ENCODE measurements at regions not wholly inside any gene's neighbourhood (a gene's known extent, or its start where the extent isn't known, plus 50 kb on each side); places are given as distances from the start of the nearest gene placed in this dataset.

DNA sequence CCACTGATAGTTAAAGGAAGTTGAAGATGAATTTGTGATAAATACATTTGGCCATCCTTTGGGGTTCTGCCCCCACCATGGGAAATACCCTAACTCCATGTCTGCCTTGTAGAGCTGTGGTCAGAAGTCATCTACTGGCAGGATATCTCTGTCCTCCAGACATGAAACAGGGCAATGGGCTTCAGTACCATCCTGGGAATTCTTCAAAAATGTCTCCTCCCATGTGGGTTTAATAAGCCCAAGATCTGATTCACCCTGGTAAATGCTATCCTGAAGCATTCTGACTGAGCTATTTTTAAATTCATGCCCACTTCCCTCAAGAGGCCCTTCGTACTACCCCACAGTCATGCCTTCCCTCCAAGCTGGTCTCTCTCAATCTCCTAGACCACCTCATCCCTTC, 113.7 kb upstream of the SLC25A36 start:
- H3K27ac Mint-ChIP-seq: no peak overlapping the region
- peaks cover 2% of the 10 kb centered on the region for H3K27me3 Mint-ChIP-seq (ENCODE audit: low read depth)
- no peaks in the 10 kb centered on the region for H3K36me3 Mint-ChIP-seq (ENCODE audit: low read depth)
- peaks cover 2% of the 10 kb centered on the region for H3K4me1 Mint-ChIP-seq (ENCODE audit: low read depth)
- no peak overlapping the region for H3K4me3 Mint-ChIP-seq
- no peak for DNase-seq
- H3K9me3 Mint-ChIP-seq: no peaks in the 10 kb centered on the region
- CTCF ChIA-PET: no interaction called here
- intact Hi-C loops (cut with micrococcal nuclease): no loop called here

GRCh38 chr3:140828585-140828984, 113.1 kb upstream of the SLC25A36 start:
- H3K4me3 Mint-ChIP-seq: no peak overlapping the region
- no peak overlapping the region for H3K27ac Mint-ChIP-seq
- no peak for DNase-seq
- H3K4me1 Mint-ChIP-seq (ENCODE audit: low read depth): peaks cover 3% of the 10 kb centered on the region
- CTCF ChIA-PET: no interaction called here
- H3K27me3 Mint-ChIP-seq (ENCODE audit: low read depth): peaks cover 4% of the 10 kb centered on the region
- H3K36me3 Mint-ChIP-seq (ENCODE audit: low read depth): no peaks in the 10 kb centered on the region
- no peaks in the 10 kb centered on the region for H3K9me3 Mint-ChIP-seq
- intact Hi-C loops (cut with micrococcal nuclease): no loop called here

- Mint-ChIP-seq H3K9me3 (no peaks in the 10 kb centered on the region), H3K4me1 (ENCODE audit: low read depth) (peaks cover 3% of the 10 kb centered on the region), H3K27ac (no peak overlapping the region), H3K36me3 (ENCODE audit: low read depth) (no peaks in the 10 kb centered on the region), H3K4me3 (no peak overlapping the region), H3K27me3 (ENCODE audit: low read depth) (peaks cover 4% of the 10 kb centered on the region)
- intact Hi-C loops (cut with micrococcal nuclease): no loop called here
- CTCF ChIA-PET: interaction anchor here (0.6 kb wide), 1 partner anchor 570 kb away, joined by 4 read pairs; no protein-coding TSS in a partner anchor
- DNase-seq: no peak
Observed at GRCh38 chr3:140829796-140830195, 111.8 kb upstream of the SLC25A36 start.

GRCh38 chr3:140830391-140830790, 111.2 kb upstream of the SLC25A36 start:
- intact Hi-C loops (cut with micrococcal nuclease): no loop called here
- peaks cover 4% of the 10 kb centered on the region for H3K27me3 Mint-ChIP-seq (ENCODE audit: low read depth)
- no peak for DNase-seq
- H3K9me3 Mint-ChIP-seq: no peaks in the 10 kb centered on the region
- H3K4me3 Mint-ChIP-seq: no peak overlapping the region
- CTCF ChIA-PET: interaction anchor here (0.6 to 0.7 kb wide), 2 partner anchors 180 to 571 kb away, joined by 3 to 4 read pairs; no protein-coding TSS in a partner anchor
- H3K27ac Mint-ChIP-seq: no peak overlapping the region
- peaks cover 3% of the 10 kb centered on the region for H3K4me1 Mint-ChIP-seq (ENCODE audit: low read depth)
- no peaks in the 10 kb centered on the region for H3K36me3 Mint-ChIP-seq (ENCODE audit: low read depth)

GRCh38 chr3:140832883-140833282, 108.8 kb upstream of the SLC25A36 start:
- H3K9me3 Mint-ChIP-seq: no peaks in the 10 kb centered on the region
- peaks cover 4% of the 10 kb centered on the region for H3K27me3 Mint-ChIP-seq (ENCODE audit: low read depth)
- CTCF ChIA-PET: no interaction called here
- H3K27ac Mint-ChIP-seq: no peak overlapping the region
- H3K4me3 Mint-ChIP-seq: no peak overlapping the region
- no peaks in the 10 kb centered on the region for H3K36me3 Mint-ChIP-seq (ENCODE audit: low read depth)
- H3K4me1 Mint-ChIP-seq (ENCODE audit: low read depth): peaks cover 3% of the 10 kb centered on the region
- no peak for DNase-seq
- intact Hi-C loops (cut with micrococcal nuclease): no loop called here

DNA sequence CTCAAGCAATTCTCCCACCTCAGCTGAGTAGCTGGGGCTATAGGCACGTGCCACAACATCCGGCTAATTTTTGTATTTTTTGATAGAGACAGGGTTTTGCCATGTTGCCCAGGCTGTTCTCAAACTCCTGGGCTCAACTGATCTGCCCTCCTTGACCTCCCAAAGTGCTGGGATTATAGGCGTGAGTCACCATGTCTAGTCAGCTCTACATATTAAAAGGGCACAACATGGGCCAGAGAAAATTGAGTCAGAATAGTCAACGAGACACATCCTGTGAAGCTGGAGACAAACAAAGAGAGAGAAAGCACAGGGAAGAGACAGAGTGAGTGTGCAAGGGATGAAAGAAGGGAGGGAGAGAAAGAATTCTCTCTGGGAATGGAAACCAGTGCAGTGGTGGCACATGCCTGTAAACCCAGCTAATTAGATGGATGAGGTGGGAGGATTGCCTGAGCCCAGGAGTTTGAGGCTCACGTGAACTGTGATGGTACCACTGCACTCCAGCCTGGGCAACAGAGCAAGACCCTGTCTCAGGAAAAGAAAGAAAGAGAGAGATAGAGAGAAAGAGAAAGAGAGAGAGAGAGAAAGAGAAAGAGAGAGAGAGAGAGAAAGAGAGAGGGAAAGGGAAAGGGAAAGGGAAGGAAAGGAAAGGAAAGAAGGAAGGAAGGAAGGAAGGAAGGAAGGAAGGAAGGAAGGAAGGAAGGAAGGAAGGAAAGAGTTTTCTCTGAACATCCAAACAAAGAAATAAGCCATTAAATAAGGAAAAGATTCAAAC, 107.2 kb upstream of the SLC25A36 start:
- peaks cover 3% of the 10 kb centered on the region for H3K4me1 Mint-ChIP-seq (ENCODE audit: low read depth)
- peaks cover 4% of the 10 kb centered on the region for H3K27me3 Mint-ChIP-seq (ENCODE audit: low read depth)
- DNase-seq: no peak
- no peaks in the 10 kb centered on the region for H3K9me3 Mint-ChIP-seq
- H3K4me3 Mint-ChIP-seq: no peak overlapping the region
- H3K36me3 Mint-ChIP-seq (ENCODE audit: low read depth): no peaks in the 10 kb centered on the region
- intact Hi-C loops (cut with micrococcal nuclease): no loop called here
- H3K27ac Mint-ChIP-seq: no peak overlapping the region
- CTCF ChIA-PET: interaction anchor here (0.7 kb wide), 1 partner anchor 357 kb away, joined by 3 read pairs; no protein-coding TSS in a partner anchor

- H3K4me3 Mint-ChIP-seq: no peak overlapping the region
- DNase-seq: no peak
- no peaks in the 10 kb centered on the region for H3K9me3 Mint-ChIP-seq
- no peak overlapping the region for H3K27ac Mint-ChIP-seq
- H3K36me3 Mint-ChIP-seq (ENCODE audit: low read depth): no peaks in the 10 kb centered on the region
- CTCF ChIA-PET: interaction anchor here (0.8 kb wide), 1 partner anchor 21 kb away, joined by 3 read pairs; no protein-coding TSS in a partner anchor
- H3K4me1 Mint-ChIP-seq (ENCODE audit: low read depth): peaks cover 12% of the 10 kb centered on the region
- peaks cover 2% of the 10 kb centered on the region for H3K27me3 Mint-ChIP-seq (ENCODE audit: low read depth)
- intact Hi-C loops (cut with micrococcal nuclease): no loop called here
Observed at GRCh38 chr3:140842984-140843649, 98.5 kb upstream of the SLC25A36 start.

DNA sequence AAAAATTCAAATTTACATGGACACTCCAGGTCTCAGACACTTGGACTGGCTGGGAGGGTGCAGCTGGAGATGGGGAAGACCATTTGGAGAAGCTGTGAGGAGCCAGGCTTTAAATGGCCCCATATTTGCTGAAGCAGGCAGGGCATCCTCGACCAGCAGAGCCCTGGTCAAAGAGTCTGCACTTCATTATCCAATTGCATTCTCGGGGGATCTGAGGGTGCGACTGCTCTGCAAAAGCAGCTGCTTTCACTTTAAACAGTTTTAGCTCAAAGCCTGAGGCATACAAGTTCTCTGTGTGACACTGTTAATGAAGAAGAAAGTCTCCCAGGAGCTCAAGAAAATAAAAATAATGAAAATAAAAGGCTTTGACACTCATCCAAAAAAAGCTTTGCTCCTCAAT, 98.0 kb upstream of the SLC25A36 start:
- CTCF ChIA-PET: no interaction called here
- Mint-ChIP-seq H3K4me1 (ENCODE audit: low read depth) (peaks cover 12% of the 10 kb centered on the region), H3K36me3 (ENCODE audit: low read depth) (no peaks in the 10 kb centered on the region), H3K27me3 (ENCODE audit: low read depth) (peaks cover 2% of the 10 kb centered on the region), H3K4me3 (no peak overlapping the region), H3K9me3 (no peaks in the 10 kb centered on the region), H3K27ac (no peak overlapping the region)
- DNase-seq: no peak
- intact Hi-C loops (cut with micrococcal nuclease): no loop called here

DNA sequence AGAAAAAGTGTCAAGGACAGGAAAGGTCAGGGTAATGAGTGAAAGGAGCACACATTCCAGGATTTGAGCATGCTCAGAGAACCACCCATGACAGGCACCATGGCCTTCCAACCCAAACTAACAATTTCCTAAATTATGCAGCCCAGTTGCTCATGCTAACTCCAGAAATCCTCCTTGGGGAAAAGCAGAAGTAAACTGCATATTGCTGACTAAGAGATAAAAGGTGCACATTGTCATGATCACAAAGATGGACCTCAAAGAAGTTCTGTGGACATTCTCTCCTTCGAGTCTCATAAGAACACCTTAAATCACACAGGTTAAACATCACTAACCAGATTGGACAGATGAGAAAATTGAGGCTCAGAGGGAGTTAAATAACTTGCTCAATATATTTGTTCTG, 97.6 kb upstream of the SLC25A36 start:
- Mint-ChIP-seq H3K36me3 (ENCODE audit: low read depth) (no peaks in the 10 kb centered on the region), H3K27ac (no peak overlapping the region), H3K4me1 (ENCODE audit: low read depth) (peaks cover 12% of the 10 kb centered on the region), H3K27me3 (ENCODE audit: low read depth) (peaks cover 2% of the 10 kb centered on the region), H3K9me3 (no peaks in the 10 kb centered on the region), H3K4me3 (no peak overlapping the region)
- DNase-seq: no peak
- CTCF ChIA-PET: no interaction called here
- intact Hi-C loops (cut with micrococcal nuclease): no loop called here

GRCh38 chr3:140845882-140846281, 95.8 kb upstream of the SLC25A36 start:
- no peak for DNase-seq
- Mint-ChIP-seq H3K27me3 (ENCODE audit: low read depth) (peaks cover 2% of the 10 kb centered on the region), H3K27ac (no peak overlapping the region), H3K36me3 (ENCODE audit: low read depth) (no peaks in the 10 kb centered on the region), H3K9me3 (no peaks in the 10 kb centered on the region), H3K4me3 (no peak overlapping the region), H3K4me1 (ENCODE audit: low read depth) (peaks cover 12% of the 10 kb centered on the region)
- intact Hi-C loops (cut with micrococcal nuclease): no loop called here
- CTCF ChIA-PET: no interaction called here

DNA sequence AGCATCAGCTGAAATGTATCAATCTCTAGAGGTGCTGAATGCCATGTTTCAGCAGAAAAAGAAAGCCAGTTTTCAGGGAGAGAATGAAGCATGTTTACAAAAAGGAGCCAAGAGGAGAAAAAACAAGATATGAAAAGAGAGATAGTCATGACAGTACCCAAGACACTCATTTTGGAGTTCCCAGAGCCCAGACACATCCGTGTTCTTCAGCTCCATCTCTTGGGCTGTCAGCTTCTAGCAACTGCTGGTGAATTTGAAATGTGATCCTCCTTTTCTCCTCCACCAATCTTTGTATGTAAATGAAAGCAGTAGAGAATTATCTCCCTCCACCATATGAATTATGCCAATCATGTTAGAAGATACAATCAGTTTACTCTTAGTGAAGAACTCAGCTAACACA, 93.0 kb upstream of the SLC25A36 start:
- Mint-ChIP-seq H3K27me3 (ENCODE audit: low read depth) (peaks cover 4% of the 10 kb centered on the region), H3K36me3 (ENCODE audit: low read depth) (no peaks in the 10 kb centered on the region), H3K4me1 (ENCODE audit: low read depth) (peaks cover 12% of the 10 kb centered on the region), H3K27ac (no peak overlapping the region), H3K9me3 (peaks cover 1% of the 10 kb centered on the region), H3K4me3 (no peak overlapping the region)
- CTCF ChIA-PET: interaction anchor here (0.5 to 1.1 kb wide), 2 partner anchors 15 to 117 kb away, joined by 3 to 4 read pairs; no protein-coding TSS in a partner anchor
- DNase-seq: no peak
- intact Hi-C loops (cut with micrococcal nuclease): no loop called here

DNA sequence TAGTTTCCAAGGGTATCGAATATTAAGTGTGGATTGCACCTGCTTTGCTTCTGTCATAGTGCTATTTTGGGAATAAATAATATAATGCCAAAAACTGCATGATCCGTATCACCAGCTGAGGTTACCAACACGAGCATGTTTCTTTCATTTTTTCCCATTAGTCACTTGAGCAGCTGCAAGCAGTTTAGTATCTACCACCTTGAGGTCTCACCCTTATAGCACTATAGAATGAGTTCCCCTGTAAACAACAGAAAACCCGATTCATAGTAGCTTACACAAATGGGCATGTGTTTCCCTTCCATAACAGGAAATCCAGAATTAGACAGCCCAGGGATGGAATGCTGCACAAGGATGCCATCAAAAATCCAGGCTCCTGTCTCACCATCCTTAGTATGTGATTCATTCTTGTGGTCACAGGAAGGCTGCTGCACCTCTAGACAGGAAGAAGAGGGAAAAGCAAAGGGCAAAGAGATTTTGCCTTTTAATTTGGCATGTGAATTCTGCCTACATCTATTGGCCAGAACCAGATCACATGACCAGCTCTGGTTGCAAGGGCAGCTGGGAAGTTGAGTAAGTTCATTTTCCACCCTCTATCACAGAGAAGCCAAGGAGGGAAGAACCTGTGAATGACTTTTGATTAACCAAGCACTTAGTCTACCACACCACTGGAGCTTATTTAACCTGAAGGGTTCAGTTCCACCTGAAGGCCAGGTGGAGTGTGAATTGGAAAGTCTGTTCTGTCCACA, 91.3 kb upstream of the SLC25A36 start:
- intact Hi-C loops (cut with micrococcal nuclease): no loop called here
- no peak for DNase-seq
- Mint-ChIP-seq H3K4me3 (no peak overlapping the region), H3K9me3 (peaks cover 1% of the 10 kb centered on the region), H3K27ac (no peak overlapping the region), H3K27me3 (ENCODE audit: low read depth) (peaks cover 6% of the 10 kb centered on the region), H3K36me3 (ENCODE audit: low read depth) (no peaks in the 10 kb centered on the region), H3K4me1 (ENCODE audit: low read depth) (peaks cover 7% of the 10 kb centered on the region)
- CTCF ChIA-PET: interaction anchor here (0.6 kb wide), 1 partner anchor 123 kb away, joined by 4 read pairs; no protein-coding TSS in a partner anchor

Measured in activated naive CD4-positive, alpha-beta T cell treated with anti-CD3 and anti-CD28 coated beads for 36 hours (primary cell).